ENCODE measurements at regions not wholly inside any gene's neighbourhood (a gene's known extent, or its start where the extent isn't known, plus 50 kb on each side); places are given as distances from the start of the nearest gene placed in this dataset.
"Not testable (repeated sequence)": the region's sequence is repeated elsewhere in the genome, so short reads cannot be mapped to it uniquely, and the experiment has no call there.

GRCh38 chr6:165146456-165146855 lies 162.9 kb downstream of the C6orf118 start:
- Histone ChIP-seq H3K36me3 (no peaks in the 10 kb centered on the region), H3K4me3 (no peak overlapping the region), H3K27me3 (no peaks in the 10 kb centered on the region), H3K4me1 (no peaks in the 10 kb centered on the region), H3K27ac (no peak overlapping the region), H3K9me3 (peaks cover 0 to 5% of the 10 kb centered on the region in 2 donors)
- ATAC-seq (no peak), DNase-seq (no peak)
- intact Hi-C loops (cut with DNase I), result no loop called here
- no peak for TF ChIP-seq CTCF (IDR thresholded peaks at IDR 0.05)

- no peaks in the 10 kb centered on the region for H3K27me3 ChIP-seq
- H3K4me1 ChIP-seq, result no peaks in the 10 kb centered on the region
- no peak for DNase-seq
- no peaks in the 10 kb centered on the region for H3K36me3 ChIP-seq
- peaks cover 0 to 49% of the 10 kb centered on the region in 2 donors for H3K9me3 ChIP-seq
- no peak for ATAC-seq
- intact Hi-C loops (cut with DNase I), result no loop called here
- H3K27ac ChIP-seq, result no peak overlapping the region
- no peak for TF ChIP-seq CTCF (IDR thresholded peaks at IDR 0.05)
- no peak overlapping the region for H3K4me3 ChIP-seq
Observed at GRCh38 chr6:165135889-165136288, 173.5 kb downstream of the C6orf118 start.

GRCh38 chr6:165129086-165129485 lies 180.3 kb downstream of the C6orf118 start:
- H3K27me3 ChIP-seq, result no peaks in the 10 kb centered on the region
- H3K4me3 ChIP-seq, result no peak overlapping the region
- H3K36me3 ChIP-seq, result no peaks in the 10 kb centered on the region
- H3K4me1 ChIP-seq, result no peaks in the 10 kb centered on the region
- TF ChIP-seq CTCF (IDR thresholded peaks at IDR 0.05), result no peak
- no peak for DNase-seq
- H3K9me3 ChIP-seq, result peaks cover 0 to 5% of the 10 kb centered on the region in 2 donors
- intact Hi-C loops (cut with DNase I), result no loop called here
- no peak overlapping the region for H3K27ac ChIP-seq
- ATAC-seq, result no peak

- ATAC-seq; H3K36me3 ChIP-seq; DNase-seq; H3K9me3 ChIP-seq; H3K4me1 ChIP-seq; H3K4me3 ChIP-seq; intact Hi-C loops (cut with DNase I); H3K27ac ChIP-seq; H3K27me3 ChIP-seq: not testable (repeated sequence)
Observed at GRCh38 chr6:165127743-165128142, 181.7 kb downstream of the C6orf118 start.

GRCh38 chr6:165124681-165125080 lies 184.7 kb downstream of the C6orf118 start:
- H3K36me3 ChIP-seq; H3K27ac ChIP-seq; DNase-seq; H3K4me3 ChIP-seq; H3K4me1 ChIP-seq; ATAC-seq; H3K27me3 ChIP-seq; intact Hi-C loops (cut with DNase I): not testable (repeated sequence)
- peaks cover 0 to 13% of the 10 kb centered on the region in 2 donors for H3K9me3 ChIP-seq

- TF ChIP-seq CTCF (IDR thresholded peaks at IDR 0.05), result no peak
- Histone ChIP-seq H3K4me3 (no peak overlapping the region), H3K27ac (no peak overlapping the region), H3K4me1 (no peaks in the 10 kb centered on the region), H3K36me3 (no peaks in the 10 kb centered on the region), H3K27me3 (no peaks in the 10 kb centered on the region), H3K9me3 (peaks cover 0 to 26% of the 10 kb centered on the region in 2 donors)
- ATAC-seq (peak; percentile 61), DNase-seq (peak in 1 of 4 donors; percentile 1)
- intact Hi-C loops (cut with DNase I), result no loop called here
Observed at GRCh38 chr6:165119231-165120020, 190.0 kb downstream of the C6orf118 start.
